Stimulated activated memory B cell treated with anti-CD40 and anti-IgM and Interleukin-4, amounts not matched to agents 10 μg/mL and 1 μg/mL and 100 μg/mL, for 72 hours (primary cell): ENCODE measurements at regions not wholly inside any gene's neighbourhood (a gene's known extent, or its start where the extent isn't known, plus 50 kb on each side); places are given as distances from the start of the nearest gene placed in this dataset.

ENCODE experiments used
- ATAC-seq: fragments of 150-1000 bp; cut with Tn5 transposase; 2 replicates; pipeline ENCODE4 v1.10.0; 2021
- H3K27ac Mint-ChIP-seq: one replicate; pipeline ENCODE4 v1.8.0; 2022; ENCODE audit warnings: mild to moderate bottlenecking, mixed read lengths
- H3K27me3 Mint-ChIP-seq: one replicate; pipeline ENCODE4 v1.8.0; 2022; ENCODE audit warnings: mixed read lengths
- H3K36me3 Mint-ChIP-seq: one replicate; pipeline ENCODE4 v1.8.0; 2022; ENCODE audit warnings: mixed read lengths
- H3K4me1 Mint-ChIP-seq: one replicate; pipeline ENCODE4 v1.8.0; 2022; ENCODE audit warnings: mixed read lengths
- H3K4me3 Mint-ChIP-seq: one replicate; pipeline ENCODE4 v1.8.0; 2022; ENCODE audit warnings: mild to moderate bottlenecking, moderate library complexity, mixed read lengths
- H3K9me3 Mint-ChIP-seq: one replicate; pipeline ENCODE4 v1.8.0; 2022; ENCODE audit warnings: mixed read lengths

DNA sequence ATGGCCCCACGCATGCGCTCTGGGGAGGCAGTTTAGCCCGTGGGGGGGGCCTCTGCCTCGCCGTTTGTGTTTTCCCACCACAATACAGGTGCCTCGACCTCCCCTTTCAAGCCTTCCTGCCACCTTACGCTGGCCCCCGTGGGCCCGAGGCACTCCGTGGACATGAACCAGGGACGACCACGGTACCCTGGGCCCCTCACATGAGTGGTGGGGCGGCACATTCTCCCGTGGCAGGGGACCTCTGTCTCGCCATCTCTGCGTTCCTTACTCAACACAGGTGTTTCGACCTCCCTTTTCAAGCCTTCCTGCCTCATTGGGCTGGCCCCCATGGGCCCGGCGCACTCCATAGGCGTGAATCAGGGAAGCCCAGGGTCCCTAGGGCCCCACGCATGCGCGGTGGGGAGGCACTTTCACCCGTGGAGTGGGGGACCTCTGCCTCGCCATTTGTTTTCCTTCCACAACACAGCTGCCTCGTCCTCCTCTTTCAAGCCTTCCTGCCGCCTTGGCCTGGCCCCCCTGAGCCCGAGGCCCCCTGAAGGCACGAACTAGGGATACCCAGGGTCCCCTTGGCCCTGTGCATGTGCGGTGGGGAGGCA is 339.5 kb downstream of the ALG10 start:
- no peak overlapping the region for H3K4me3 Mint-ChIP-seq
- no peaks in the 10 kb centered on the region for H3K36me3 Mint-ChIP-seq
- H3K27me3 Mint-ChIP-seq, result peaks cover 9% of the 10 kb centered on the region

DNA sequence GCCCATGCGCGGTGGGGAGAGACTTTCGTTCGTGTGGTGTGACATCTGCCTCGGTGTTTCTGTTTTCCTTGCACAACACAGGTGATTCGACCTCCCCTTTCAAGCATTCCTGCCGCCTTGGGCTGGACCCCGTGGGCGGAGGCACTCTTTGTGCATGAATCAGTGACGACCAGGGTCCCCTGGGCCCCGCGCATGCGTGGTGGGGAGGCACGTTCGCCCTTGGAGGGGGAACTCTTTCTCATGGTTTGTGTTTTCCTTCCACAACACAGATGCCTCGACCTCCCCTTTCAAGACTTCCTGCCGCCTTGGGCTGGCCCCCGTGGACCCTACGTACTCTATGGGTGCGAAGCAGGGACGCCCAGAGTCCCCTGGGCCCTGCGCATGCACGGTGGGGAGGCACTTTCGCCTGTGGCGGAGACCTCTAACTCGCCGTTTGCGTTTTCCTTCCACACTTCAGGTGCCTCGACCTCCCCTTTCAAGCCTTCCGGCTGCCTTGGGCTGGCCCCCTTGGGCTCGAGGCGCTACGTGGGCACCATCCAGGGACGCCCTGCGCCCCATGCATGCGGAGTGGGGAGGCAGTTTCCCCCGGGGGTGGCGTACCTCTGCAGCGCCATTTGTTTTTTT is 340.9 kb downstream of the ALG10 start:
- Mint-ChIP-seq H3K4me1 (no peaks in the 10 kb centered on the region), H3K9me3 (peaks cover 22% of the 10 kb centered on the region), H3K27ac (no peak overlapping the region), H3K36me3 (no peaks in the 10 kb centered on the region), H3K4me3 (no peak overlapping the region), H3K27me3 (peaks cover 9% of the 10 kb centered on the region)
- no peak for ATAC-seq

More for the DNA sequence above, 339.5 kb downstream of the ALG10 start:
- Mint-ChIP-seq H3K27ac (no peak overlapping the region), H3K4me1 (no peaks in the 10 kb centered on the region), H3K9me3 (peaks cover 18% of the 10 kb centered on the region)
- no peak for ATAC-seq

DNA sequence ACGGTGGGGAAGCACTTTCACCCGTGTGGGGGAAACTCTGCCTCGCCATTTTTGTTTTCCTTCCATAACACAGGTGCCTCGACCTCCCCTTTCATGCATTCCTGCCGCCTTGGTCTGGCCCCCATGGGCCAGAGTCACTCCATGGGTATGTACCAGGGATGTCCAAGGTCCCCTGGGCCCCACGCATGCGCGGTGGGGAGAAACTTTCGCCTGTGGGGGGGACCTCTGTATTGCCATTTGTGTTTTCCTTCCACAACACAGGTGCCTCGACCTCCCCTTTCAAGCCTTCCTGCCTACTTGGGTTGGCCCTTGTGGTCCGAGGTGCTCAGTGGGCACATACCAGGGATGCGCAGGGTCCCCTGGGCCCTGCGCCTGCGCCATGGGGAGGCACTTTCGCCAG is 345.8 kb downstream of the ALG10 start:
- H3K27me3 Mint-ChIP-seq, result peaks cover 9% of the 10 kb centered on the region
- no peak overlapping the region for H3K4me3 Mint-ChIP-seq
- H3K9me3 Mint-ChIP-seq, result peaks cover 36% of the 10 kb centered on the region
- no peaks in the 10 kb centered on the region for H3K4me1 Mint-ChIP-seq
- no peaks in the 10 kb centered on the region for H3K36me3 Mint-ChIP-seq
- no peak for ATAC-seq
- no peak overlapping the region for H3K27ac Mint-ChIP-seq

DNA sequence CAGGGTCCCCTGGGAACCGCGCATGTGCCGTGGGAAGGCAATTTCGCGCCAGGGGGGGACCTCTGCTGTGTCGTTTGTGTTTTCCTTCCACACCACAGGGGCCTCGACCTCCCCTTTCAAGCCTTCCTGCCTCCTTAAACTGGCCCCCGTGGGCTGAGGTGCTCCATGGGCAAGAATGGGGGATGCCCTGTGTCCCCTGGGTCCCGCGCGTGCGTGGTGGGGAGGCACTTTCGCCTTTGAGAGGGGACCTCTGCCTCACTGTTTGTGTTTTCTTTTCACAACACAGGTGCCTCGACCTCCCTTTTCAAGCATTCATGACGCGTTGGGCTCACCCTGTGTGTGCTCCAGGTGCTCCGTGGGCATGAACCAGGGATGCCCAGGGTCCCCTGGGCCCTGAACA is 348.8 kb downstream of the ALG10 start:
- Mint-ChIP-seq H3K36me3 (no peaks in the 10 kb centered on the region), H3K27ac (no peak overlapping the region), H3K4me1 (no peaks in the 10 kb centered on the region), H3K4me3 (no peak overlapping the region), H3K27me3 (peaks cover 2% of the 10 kb centered on the region), H3K9me3 (peaks cover 29% of the 10 kb centered on the region)
- ATAC-seq, result no peak

DNA sequence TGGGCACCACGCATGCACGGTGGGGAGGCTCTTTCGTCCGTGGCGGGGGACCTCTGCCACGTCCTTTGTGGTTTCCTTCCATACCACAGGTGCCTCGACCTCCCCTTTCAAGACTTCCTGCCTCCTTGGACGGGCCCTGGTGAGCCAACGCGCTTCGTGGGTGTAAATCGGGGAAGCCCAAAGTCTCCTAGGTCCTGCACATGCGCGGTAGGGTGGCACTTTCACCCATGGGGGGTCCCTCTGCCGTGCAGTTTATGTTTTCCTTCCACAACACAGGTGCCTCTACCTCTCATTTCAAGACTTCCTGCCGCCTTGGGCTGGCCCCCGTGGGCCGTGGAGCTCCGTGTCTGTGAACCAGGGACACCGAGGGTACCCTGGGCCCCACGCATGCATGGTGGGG is 349.7 kb downstream of the ALG10 start:
- Mint-ChIP-seq H3K9me3 (peaks cover 26% of the 10 kb centered on the region), H3K4me3 (no peak overlapping the region), H3K36me3 (no peaks in the 10 kb centered on the region), H3K4me1 (no peaks in the 10 kb centered on the region), H3K27ac (no peak overlapping the region), H3K27me3 (no peaks in the 10 kb centered on the region)
- no peak for ATAC-seq

DNA sequence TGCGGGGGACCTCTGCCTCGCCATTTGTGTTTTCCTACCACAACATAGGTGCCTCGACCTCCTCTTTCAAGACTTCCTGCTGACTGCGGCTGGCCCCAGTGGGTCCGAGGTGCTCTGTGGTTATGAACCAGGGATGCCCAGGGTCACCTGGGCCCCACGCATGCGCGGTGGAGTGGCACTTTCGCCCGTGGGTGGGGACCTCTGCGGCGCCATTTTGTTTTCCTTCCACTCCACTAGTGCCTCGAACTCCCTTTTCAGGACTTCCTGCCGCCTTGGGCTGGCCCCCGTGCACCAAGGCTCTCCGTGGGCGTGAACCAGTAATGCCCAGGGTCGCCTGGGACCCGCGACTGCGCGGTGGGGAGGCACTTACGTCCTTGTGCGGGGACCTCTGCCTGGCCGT is 351.6 kb downstream of the ALG10 start:
- H3K4me3 Mint-ChIP-seq, result no peak overlapping the region
- no peaks in the 10 kb centered on the region for H3K27me3 Mint-ChIP-seq
- no peak overlapping the region for H3K27ac Mint-ChIP-seq
- peaks cover 26% of the 10 kb centered on the region for H3K9me3 Mint-ChIP-seq
- no peak for ATAC-seq
- no peaks in the 10 kb centered on the region for H3K36me3 Mint-ChIP-seq
- H3K4me1 Mint-ChIP-seq, result no peaks in the 10 kb centered on the region

DNA sequence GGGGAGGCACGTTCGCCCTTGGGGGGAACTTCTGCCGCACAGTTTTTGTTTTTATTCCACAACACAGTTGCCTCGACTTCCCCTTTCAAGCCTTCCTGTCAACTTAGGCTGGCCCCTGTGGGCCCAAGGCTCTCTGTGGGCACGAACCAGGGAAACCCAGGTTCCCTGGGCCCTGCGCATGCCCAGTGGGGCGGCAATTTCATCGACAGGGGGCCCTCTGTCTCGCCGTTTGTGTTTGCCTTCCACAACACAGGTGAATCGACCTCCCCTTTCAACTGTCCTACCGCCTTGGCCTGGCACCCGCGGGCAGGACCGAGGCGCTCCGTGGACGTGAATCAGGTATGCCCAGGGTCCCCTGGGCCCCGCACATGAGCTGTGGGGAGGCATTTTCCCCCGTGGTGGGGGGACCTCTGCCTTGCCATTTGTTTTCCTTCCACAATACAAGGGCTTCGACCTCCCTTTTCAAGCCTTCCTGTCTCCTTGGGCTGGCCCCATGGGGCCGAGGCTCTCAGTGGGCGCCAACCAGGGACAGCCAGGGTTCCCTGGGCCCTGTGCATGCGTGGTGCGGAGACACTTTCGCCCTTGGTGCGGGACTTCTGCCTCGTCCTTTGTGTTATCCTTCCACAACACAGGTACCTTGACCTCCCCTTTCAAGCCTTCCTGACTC is 354.0 kb downstream of the ALG10 start:
- H3K27ac Mint-ChIP-seq, result no peak overlapping the region
- no peaks in the 10 kb centered on the region for H3K27me3 Mint-ChIP-seq
- H3K4me1 Mint-ChIP-seq, result no peaks in the 10 kb centered on the region
- no peak for ATAC-seq
- no peaks in the 10 kb centered on the region for H3K36me3 Mint-ChIP-seq
- no peak overlapping the region for H3K4me3 Mint-ChIP-seq
- peaks cover 19% of the 10 kb centered on the region for H3K9me3 Mint-ChIP-seq

DNA sequence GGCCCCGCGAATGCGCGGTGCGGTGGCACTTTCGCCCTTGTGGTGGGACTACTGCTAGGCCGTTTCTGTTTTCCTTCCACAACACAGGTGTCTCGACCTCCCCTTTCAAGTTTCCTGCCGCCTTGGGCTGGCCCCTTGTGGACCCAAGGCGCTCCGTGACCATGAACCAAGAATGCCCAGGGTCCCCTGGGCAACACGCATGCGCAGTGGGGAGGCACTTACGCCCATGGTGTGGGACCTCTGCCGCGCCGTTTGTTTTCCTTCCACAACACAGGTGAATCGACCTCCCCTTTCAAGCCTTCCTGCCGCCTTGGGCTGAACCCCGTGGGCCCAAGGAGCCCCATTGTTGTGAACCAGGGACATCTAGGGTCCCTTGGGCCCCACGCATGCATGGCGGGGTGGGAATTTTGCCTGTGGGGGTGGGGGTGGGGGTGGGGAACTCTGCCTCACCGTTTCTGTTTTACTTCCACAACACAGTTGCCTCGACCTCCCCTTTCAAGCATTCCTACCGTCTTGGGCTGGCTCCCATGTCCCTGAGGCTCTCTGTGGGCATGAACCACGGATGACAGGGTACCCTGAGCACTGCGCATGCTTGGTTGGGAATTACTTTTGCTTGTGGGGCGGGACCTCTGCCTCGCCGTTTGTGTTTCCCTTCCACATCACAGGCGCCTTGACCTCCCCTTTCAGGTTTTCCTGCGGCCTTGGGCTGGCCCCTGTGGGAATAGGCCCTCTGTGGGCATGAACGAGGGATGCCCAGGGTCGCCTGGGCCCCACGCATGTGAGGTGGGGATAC is 355.1 kb downstream of the ALG10 start:
- Mint-ChIP-seq H3K4me1 (no peaks in the 10 kb centered on the region), H3K4me3 (no peak overlapping the region), H3K9me3 (peaks cover 21% of the 10 kb centered on the region), H3K27ac (no peak overlapping the region), H3K27me3 (peaks cover 5% of the 10 kb centered on the region), H3K36me3 (no peaks in the 10 kb centered on the region)
- ATAC-seq, result no peak

DNA sequence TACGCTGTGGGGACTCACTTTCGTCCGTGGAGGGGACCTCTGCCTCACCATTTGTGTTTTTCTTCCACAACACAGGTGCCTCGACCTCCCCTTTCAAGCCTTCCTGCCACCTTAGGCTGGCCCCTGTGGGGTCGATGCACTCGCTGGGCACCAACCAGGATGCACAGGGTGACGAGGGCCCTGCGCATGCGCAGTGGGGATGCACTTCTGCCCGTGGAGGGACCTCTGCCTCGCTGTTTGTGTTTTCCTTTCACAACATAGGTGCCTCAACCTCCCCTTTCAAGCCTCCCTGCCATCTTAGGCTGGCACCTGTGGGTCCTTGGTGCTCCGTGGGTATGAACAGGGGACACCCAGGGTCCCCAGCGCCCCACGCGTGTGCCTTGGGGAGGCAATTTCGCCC is 356.8 kb downstream of the ALG10 start:
- Mint-ChIP-seq H3K4me1 (no peaks in the 10 kb centered on the region), H3K9me3 (peaks cover 15% of the 10 kb centered on the region), H3K36me3 (no peaks in the 10 kb centered on the region), H3K27ac (no peak overlapping the region), H3K4me3 (no peak overlapping the region), H3K27me3 (peaks cover 10% of the 10 kb centered on the region)
- ATAC-seq, result no peak

DNA sequence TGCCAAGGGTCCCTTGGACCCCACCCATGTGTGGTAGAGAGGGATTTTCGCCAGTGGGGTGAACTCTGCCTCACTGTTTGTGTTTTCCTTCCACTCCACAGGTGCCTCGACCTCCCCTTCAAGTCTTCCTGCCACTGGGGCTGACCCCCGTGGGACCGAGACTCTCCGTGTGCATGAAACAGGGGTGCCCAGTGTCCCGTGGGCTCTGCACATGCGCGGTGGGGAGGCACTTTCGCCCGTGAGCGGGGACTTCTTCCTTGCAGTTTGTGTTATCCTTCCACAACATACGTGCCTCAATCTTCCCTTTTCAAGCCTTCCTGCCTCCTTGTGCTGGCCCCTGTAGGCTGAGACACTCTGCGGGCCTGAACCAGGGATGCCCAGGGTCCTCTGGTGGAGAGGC is 362.4 kb downstream of the ALG10 start:
- H3K27ac Mint-ChIP-seq, result no peak overlapping the region
- no peak for ATAC-seq
- no peaks in the 10 kb centered on the region for H3K4me1 Mint-ChIP-seq
- H3K27me3 Mint-ChIP-seq, result peaks cover 39% of the 10 kb centered on the region
- H3K4me3 Mint-ChIP-seq, result no peak overlapping the region
- peaks cover 13% of the 10 kb centered on the region for H3K9me3 Mint-ChIP-seq
- H3K36me3 Mint-ChIP-seq, result no peaks in the 10 kb centered on the region

DNA sequence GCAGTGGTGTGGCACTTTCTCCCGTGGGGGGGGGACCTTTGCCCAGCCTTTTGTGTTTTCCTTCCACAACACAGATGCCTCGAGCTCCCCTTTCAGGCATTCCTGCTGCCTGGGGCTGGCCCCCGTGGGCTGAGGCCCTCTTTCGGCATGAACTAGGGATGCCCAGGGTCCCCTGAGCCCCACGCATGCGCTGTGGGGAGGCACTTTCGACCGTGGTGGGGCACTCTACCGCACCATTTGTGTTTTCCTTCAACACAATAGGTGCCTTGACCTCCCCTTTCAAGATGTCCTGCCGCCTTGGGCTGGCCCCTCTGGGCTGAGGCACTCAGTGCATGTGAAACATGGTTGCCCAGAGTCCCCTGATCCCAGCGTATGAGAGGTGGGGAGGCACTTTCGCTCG is 363.7 kb downstream of the ALG10 start:
- Mint-ChIP-seq H3K4me3 (no peak overlapping the region), H3K27ac (no peak overlapping the region), H3K27me3 (peaks cover 50% of the 10 kb centered on the region), H3K4me1 (no peaks in the 10 kb centered on the region), H3K9me3 (peaks cover 15% of the 10 kb centered on the region), H3K36me3 (no peaks in the 10 kb centered on the region)
- no peak for ATAC-seq

DNA sequence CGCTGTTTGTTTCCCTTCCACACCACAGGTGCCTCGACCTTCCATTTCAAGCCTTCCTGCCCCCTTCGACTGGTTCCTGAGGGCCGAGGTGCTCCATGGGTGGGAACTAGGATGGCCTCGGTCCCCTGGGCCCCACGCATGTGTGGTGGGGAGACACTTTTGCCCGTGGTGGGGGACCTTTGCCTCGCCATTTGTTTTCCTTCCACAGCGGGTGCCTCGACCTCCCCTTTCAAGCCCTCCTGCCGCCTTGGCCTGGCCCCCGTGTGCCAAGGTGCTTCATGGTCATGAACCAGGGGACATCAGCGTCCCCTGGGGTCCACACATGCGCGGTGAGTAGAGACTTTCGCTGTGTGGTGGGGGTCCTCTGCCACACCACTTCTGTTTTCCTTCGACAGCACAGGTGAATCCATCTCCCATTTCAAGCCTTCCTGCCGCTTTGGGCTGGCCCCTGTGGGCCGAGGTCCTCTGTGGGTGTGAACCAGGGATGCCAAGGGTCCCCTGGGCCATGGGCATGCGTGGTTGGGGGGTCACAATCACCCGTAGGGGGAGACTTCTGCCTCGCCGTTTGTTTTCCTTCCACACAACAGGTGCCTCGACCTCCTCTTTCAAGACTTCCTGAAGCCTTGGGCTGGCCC is 364.4 kb downstream of the ALG10 start:
- Mint-ChIP-seq H3K27ac (no peak overlapping the region), H3K27me3 (peaks cover 55% of the 10 kb centered on the region), H3K4me1 (no peaks in the 10 kb centered on the region), H3K4me3 (no peak overlapping the region), H3K9me3 (peaks cover 13% of the 10 kb centered on the region), H3K36me3 (no peaks in the 10 kb centered on the region)
- no peak for ATAC-seq

DNA sequence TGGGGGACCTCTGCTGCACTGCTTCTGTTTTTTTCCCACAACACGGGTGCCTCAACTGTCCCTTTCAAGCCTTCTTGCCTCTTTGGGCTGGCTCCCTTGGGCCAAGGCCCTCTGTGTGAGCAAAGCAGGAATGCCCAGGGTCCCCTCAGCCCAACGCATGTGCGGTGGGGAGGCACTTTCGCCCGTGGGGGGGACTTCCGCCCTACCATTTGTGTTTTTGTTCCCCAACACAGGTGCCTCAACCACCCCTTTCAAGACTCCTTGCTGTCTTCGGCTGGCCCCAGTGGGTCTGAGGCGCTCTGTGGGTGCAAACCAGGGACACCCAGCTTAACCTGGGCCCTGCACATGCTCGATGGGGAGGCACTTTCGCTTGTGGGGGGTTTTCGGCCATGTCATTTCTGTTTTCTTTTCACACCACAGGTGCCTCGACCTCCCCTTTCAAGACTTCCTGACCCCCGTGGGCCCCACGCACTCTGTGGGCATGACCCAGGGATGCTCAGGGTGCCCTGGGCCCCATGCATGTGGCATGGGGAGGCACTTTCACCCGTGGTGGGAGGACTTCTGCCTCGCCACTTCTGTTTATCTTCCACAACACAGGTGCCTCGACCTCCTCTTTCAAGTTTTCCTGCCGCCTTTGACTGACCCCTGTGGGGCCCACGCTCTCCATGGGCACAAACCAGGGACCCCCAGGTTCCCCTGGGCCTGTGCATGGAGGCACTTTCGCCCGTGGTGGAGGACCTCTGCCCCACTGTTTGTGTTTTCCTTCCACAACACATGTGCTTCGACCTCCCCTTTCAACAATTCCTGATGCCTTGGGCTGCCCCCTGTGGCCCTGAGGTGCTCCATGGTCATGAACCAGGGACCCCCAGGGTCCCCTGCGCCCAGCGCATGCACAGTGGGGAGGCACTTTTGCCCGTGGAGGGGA is 365.7 kb downstream of the ALG10 start:
- no peak overlapping the region for H3K4me3 Mint-ChIP-seq
- no peaks in the 10 kb centered on the region for H3K36me3 Mint-ChIP-seq
- H3K4me1 Mint-ChIP-seq, result no peaks in the 10 kb centered on the region
- H3K9me3 Mint-ChIP-seq, result peaks cover 10% of the 10 kb centered on the region
- ATAC-seq, result no peak
- peaks cover 45% of the 10 kb centered on the region for H3K27me3 Mint-ChIP-seq
- no peak overlapping the region for H3K27ac Mint-ChIP-seq

DNA sequence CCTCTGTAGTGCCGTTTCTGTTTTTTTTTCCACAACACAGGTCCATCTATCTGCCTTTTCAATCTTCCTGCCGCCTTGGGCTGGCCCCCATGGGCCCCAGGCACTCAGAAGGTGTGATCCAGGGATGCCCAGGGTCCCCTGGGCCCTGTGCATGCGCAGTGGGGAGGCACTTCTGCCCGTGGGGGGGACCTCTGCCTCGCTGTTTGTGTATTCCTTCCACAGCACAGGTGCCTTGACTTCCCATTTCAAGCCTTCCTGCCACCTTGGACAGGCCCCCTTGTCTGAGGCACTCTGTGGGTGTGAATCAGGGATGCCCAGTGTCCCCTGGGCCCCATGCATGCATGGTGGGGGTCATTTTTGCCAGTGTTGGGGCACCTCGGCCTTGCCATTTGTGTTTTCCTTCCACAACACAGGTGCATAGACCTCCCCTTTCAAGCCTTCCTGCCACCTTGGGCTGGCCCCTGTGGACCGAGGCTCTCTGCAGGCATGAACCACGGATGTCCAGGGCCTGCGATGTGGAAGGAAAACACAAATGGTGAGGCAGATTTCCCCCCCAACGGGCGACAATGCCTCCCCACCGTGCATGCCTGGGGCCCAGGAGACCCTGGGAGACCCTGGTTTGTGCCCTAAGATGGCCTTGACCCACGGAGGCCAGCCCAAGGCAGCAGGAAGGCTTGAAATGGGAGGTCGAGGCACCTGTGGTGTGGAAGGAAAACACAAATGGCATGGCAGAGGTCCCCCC is 366.5 kb downstream of the ALG10 start:
- H3K27ac Mint-ChIP-seq, result no peak overlapping the region
- H3K9me3 Mint-ChIP-seq, result peaks cover 10% of the 10 kb centered on the region
- no peak for ATAC-seq
- H3K27me3 Mint-ChIP-seq, result peaks cover 46% of the 10 kb centered on the region
- no peaks in the 10 kb centered on the region for H3K4me1 Mint-ChIP-seq
- no peaks in the 10 kb centered on the region for H3K36me3 Mint-ChIP-seq
- no peak overlapping the region for H3K4me3 Mint-ChIP-seq
